ENCODE measurements at regions not wholly inside any gene's neighbourhood (a gene's known extent, or its start where the extent isn't known, plus 50 kb on each side); places are given as distances from the start of the nearest gene placed in this dataset.
A peak's percentile ranks its signal among the peaks of the same experiment; 100 is the strongest.
"Not testable (repeated sequence)": the region's sequence is repeated elsewhere in the genome, so short reads cannot be mapped to it uniquely, and the experiment has no call there.

DNA sequence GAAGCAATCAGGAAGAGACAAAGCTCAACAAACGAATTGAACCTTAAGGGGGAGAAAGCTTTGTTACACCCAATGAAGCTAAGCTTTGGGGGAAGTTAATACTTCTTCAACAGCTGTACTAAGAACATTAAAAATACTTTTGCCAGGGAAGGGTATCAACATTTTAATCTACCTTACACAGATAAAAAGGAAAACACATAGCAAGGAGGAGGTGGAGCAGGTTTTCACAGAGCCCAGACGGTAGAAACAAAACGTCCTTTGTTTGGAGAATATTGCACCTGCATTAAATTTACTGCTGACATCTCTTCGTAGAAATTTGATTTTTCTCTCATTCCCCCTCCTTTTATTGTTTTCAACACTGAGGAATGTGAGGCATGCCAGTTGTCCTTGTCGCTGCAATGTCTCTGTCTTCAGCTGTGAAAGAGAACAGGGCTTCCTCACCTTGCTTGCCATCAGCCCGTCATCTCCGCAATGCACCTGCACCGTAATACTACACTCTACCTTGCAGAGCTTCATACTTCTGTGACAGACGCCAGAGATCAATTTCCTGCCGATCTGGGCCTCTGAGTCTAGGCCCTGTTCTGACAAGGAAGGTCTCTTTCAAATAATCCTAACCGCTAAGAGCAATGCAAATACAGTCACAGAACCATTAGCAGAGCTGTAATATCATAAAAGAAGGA, 270.8 kb downstream of the SPRY2 start:
- DNase-seq = no peak

DNA sequence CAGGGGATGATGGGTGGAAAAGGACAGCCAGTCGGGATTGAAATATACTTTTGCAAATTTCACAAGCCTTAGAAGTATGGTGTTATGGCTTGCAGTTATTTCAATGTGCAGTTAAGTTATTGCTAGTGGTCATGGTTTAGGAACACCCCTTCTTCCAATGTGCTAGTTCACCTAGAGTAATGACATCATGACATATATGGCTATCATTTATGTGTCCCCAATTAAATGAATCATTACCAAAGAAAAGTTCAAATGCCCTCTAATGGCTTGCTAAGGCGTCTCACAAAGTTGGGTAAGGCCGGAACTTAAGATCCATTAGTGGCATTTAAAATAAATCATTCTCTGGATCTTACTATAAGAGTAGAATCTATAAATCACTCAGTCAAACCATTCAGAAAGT, 271.6 kb downstream of the SPRY2 start:
- DNase-seq = no peak

DNA sequence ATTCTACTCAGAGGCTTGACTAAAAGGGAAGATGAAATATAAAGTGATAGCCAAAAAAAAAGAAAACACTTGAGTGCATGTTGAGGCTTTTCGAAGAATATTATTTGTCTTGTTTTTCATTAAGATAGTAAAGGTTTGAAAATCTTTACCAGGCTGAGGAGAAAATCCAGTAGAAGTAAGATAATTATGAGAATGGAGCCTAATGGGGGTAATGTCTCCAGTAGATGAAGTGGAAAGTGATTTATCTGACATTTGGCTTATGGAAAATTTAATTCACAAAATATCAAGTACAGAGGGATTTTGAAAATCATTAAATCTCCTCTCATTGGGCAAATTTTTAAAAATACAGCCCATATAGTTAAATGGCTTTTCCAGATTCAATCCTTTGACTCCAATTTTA, 274.9 kb downstream of the SPRY2 start:
- DNase-seq = no peak

DNA sequence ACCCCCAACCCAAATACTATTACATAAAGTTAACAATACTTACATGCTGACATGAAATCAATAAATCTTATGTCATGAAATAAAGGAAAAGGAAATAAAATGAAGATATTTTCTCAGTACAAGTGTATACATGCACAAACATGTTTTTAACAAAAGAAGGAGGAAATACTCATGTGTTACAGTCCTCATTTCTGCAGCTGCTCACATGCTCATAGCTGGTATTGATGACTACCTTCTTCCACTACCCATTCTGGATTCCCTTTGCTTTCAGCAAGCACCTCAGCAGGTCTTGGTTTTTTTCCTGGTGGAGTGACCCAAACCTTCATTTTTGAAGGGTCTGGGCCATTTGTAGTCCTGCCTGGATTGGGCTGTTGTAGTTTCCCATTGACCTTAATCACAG, 278.5 kb downstream of the SPRY2 start:
- DNase-seq = not testable (repeated sequence)

DNA sequence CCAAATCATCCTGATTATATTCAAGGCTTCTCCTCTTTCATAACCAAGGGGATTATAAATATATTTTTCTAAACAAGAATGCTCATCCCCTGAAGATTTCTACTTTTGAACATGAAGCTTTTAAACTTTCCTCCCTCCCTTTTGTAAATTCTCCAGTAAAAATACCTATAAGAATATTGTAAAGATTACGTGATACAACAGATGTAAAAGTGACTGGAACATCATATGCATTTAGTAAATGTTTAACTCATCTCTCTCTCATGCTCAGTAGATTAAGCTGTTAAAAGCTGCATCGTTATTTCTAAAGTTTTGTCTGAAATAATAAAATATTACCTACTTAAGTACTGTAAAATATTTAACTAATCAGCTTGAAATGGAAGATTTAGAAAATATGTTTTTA, 281.1 kb downstream of the SPRY2 start:
- DNase-seq = no peak

DNA sequence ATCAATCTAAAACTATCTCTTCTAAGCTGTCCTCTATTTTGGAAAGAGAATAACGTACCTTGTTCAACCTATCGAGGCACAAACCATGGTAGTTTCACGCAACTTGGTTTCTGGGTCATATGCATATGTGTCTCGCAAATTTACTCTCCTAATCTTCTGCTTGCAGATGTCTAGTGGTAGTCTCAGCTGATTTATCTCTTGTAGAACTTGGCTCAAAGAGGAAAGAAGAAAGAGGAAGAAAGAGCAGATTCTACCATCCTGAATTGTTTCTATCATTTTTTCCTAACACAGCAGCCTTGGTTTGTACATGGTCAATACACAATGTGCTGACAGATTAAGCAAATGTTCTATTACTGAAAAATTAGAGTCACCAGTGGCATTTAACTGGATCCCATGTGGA, 282.3 kb downstream of the SPRY2 start:
- DNase-seq = no peak

DNA sequence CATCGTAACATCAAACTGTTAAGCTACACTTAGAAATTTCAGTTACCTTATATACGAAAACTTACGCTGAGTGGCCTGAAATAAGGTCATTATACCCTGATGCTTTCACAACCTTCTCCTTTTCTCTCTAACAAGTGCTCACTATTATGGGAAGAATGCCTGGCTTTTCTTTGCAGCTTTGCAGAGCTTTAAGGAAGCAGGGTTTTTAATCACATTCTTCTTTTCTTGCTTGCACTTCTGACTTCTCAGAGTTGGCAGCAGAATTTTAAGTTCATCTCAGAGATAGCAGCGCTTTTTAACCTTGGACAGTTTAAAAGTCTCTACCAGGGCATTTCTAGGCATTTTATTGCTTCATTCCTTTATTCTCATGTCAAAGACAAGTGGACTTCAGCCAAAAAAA, 285.1 kb downstream of the SPRY2 start:
- DNase-seq = no peak

DNA sequence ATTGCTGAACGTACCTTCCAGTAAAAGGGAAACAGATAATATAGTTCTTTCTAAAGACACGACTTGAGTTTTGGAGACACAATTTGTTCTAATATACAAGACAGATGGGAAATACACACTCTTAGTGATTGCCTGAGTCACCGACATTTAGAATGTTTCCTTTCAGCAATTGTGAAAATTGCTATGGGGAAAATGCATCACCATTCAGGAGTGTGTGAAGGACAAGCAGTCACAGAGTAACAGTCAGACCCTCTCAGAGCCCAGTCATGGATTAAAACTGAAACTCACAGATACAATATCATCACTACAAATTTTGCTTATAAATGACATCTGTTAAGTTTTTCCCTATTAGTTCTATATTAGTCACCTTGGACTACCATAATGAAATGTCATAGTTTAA, 286.1 kb downstream of the SPRY2 start:
- no peak for DNase-seq

DNA sequence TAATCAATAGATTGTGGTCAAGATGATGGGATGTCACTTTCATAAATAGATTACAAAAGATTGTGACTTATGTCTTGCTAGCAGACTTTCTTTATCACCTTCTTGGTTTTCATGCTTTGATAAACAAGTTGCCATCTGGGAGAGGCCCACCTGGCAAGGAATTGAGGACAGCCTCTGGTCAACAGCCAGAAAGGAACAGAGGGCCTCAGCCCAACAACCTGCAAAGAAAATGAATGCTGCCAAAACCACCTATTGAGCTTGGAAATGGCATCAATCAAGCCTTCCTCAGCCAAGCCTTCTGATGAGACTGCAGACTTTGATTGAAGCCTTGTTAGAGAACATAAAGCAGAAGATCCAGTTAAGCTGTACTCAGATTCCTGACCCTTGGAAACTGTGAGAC, 288.6 kb downstream of the SPRY2 start:
- DNase-seq = no peak

DNA sequence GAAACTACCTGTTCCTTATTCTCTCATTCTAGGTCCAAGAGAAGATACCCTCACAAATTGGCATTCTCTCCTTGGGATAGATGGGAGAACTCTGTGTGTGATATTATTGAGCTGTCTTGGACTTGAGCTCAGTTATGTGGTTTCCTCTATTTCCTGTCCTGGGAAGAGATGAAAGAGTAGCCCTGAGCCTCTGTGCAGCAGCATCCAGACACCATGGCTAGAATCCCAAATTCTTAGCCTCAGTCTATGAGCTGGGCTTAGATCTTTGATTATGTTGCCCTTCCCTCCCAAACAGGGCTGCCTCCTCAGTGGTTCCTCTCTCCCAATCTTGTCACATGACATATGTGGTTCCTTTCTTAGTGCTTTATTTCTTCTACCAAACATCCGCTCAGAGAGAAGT, 290.7 kb downstream of the SPRY2 start:
- DNase-seq = no peak

DNA sequence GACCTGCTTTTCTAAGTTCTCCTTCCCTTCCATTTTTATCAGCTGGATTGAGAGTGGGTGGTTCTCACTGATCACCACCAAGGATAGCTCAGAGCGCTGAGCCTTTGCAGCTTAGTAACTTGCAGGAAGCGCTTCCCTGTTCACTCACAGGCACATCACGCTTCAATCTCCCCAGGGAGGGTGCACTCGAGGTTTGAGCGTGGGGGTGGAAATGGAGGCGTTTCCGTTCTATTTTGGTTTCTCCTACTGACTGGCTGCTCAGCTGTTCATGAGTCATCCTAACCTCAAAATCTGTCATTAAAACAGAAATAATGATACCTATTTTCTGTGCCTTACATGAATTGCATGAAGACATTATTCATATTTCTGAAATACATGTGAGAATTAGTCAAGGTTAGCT, 292.1 kb downstream of the SPRY2 start:
- peak; percentile 70 for DNase-seq

DNA sequence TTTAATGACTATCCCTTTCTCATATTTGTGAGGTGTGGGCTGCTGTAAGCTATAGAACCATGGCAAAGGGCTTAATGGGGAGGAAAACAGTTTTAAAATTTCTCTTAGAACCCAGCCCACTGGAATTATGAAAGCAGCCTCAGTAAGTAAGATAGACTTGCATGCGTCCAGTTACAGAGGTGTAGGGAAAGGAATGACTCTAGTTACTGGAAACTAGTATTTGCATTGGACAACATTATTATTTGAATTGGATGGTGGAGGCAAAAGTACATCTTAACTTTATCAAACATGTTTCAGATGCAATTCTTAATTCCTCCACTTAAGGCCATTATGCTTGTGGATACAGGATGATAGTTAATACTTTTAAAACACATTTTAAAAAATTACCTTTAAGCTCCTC, 292.9 kb downstream of the SPRY2 start:
- no peak for DNase-seq

DNA sequence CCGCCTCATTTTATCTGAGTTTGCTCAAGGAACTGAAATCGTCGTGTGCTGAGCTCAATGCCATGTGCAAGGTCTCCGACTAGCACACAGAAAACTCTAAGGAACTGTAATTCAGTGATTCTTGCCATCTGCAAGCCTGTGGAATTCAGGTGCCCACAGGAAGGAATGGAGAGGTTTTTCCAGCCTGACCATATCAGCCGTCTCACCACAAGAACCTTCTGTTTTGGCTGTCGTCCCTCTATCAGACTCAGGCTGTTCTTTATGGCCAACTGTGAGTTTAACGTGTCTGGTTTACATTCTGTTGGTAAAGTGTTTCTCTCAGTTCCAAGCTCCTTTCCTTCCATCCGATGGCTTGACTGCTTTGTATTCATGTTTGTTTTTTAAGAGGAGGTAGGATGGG, 293.5 kb downstream of the SPRY2 start:
- no peak for DNase-seq

DNA sequence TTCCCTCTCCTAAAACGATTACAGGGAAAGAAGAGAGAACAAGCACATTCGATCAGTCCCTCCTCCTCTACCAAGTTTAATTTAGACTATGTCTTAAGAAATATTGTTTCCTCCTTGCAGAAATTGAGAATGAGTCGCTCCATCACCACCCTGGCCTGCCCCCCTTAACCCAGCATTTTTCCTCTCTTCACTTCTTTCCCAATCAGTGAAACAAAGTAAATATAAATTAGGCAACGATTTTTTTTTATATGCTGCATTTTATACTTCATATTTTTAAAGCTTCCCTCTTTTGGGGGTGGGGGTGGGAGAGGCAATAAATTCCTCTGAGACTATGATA, 300.0 kb downstream of the SPRY2 start:
- no peak for DNase-seq

DNA sequence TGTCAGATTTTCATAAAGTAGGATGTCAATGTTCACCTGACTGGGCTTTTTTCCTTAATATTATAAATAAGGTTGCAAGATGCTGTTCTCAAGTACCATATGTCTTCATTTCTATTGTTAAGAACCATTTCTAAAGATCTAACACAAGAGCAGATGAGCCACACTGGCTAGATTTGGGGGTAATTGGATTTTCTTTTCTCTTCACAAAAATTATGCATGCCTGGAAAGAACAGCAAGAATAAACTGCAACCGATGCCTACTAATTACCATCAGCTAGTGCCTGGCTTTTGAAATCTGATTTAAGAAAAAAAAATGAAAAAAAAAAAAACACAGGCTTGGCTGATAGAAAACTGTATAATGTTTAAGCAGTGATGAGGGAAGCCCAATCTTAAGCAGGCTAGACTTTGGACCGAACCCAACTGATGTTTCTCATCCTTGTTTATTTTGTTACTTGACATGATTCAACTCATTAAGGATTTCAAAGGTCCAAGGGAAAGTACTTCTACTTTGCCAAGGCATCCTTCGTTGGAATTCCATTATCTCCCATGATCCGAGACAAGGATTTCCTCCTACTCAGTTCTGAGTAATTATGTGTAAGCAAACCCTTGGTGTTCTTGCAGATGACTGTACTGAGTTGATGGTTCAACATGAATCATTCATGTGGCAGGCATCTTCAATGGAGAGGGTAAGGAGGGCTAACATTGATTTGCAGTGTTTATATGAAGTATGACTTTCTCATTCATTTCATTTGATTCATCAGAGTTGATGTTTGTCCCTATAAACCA, 300.5 kb downstream of the SPRY2 start:
- no peak for DNase-seq

DNA sequence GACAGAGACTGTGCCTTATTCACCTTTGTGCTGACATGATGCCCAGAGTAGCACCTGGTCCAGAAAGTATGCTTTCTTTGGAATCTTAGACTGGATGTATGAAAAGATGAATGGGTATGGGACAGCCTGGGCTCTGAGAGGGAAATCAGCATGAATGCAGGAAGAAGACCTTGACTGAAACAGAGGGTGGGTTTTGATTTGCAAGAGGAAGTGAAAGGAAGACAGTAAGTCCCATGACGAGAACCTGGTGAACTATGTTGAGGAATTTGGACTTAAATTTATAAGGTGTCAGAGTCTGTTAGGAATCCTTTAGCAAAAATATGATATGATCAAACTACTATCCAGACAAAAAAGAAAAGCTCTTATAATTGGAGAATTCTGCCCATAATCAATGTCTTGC, 301.9 kb downstream of the SPRY2 start:
- no peak for DNase-seq

DNA sequence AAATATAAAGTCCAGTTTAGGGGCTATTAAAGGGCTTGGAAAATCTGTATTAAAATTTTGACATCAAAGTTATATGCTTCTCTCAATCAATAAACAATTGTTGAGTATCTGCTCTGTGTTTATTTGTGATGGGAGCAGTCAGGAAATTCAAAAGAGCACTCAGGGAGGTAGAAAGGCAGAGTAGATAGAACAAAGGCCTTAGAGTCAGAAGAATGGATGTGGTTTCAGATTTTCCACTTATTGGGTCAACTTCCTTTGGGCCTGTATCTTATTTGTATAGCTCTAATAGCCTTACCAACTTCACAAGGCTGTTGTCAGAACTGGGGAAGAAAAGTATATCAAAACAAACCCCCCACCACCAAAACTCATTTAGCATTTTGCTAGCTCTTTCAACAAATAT, 302.6 kb downstream of the SPRY2 start:
- DNase-seq = no peak

DNA sequence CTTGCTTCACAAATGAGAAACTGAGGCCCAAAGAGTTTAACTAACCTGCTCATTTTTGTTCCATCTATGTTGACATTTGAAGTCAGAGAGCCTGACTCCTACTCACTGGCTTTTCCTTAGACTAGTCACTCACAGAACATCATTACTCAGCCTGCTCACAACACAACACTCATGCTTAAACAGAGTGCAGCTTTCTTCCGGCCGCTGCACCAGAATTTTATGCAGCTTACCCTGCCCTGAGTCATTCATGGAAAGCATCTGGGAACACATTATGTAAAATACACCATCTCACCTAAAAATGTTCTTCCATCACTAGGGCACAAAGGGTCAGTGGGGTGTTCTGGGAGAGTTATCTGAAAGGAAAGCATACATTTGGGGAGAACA, 303.4 kb downstream of the SPRY2 start:
- no peak for DNase-seq

DNA sequence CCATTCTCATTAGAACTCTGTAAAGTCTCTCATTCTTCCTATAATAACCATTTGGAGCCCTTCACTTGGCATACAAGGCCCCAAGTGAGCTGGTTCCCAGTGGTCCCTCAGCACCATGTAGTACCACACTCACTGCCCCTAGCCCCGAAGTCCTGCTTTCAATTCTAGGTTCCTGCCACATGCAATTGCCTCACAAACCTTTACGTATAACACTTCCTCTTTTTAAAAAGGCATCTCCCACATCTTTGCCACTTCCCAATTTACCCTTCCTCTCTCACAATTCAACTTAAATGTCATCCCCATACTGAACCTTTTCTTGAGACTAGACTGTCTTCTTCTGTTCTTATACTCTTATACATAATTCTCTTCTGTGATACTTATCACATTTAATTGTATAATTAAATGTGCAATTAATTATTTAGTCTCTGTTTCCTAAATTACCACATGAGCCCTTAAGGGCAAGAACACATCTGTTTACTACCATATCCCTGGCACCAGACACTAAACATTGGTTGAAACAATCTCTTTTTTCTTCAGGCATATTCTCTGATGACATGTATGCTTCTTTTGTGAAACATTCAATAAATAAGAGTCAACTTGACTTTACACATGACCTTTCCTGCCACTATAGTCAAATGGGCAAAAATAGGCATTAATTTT, 304.0 kb downstream of the SPRY2 start:
- DNase-seq = no peak

DNA sequence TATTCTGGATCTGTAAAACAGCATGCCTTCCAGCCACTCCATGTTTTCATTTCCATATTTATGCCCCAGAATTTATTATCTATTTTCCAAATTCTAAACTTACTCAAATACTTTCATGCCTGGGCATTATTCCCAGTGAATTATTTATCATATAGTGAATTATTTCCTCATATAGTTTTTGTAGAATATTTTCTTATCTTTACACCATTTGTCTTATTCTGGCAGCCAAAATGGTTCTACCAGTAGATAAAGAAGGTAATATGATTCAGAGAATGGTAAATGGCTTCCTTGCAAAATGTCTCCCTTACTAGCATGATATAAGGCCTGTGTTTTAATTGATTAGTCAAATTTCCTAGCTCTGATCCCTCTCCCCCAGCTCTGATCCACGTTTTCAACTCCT, 305.8 kb downstream of the SPRY2 start:
- DNase-seq = no peak

DNA sequence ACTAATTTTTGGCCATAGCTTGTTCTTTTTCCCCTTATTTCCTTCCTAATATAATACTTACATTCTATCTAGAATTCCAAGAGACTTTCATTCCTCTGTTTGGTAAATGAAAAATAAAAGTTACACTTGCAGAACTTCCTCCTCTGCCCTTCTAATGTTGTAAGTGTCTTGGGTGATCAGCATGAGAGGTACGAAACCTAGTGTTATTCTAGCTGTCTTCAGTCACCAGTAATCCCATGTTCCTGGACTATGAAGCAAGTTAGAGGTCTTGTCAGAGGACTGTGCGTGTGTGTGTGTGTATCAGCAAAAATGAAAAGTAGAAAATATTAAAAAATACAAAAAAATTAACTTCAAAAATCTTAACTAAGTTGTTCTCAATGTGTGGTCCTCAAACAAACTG, 307.0 kb downstream of the SPRY2 start:
- DNase-seq = no peak

DNA sequence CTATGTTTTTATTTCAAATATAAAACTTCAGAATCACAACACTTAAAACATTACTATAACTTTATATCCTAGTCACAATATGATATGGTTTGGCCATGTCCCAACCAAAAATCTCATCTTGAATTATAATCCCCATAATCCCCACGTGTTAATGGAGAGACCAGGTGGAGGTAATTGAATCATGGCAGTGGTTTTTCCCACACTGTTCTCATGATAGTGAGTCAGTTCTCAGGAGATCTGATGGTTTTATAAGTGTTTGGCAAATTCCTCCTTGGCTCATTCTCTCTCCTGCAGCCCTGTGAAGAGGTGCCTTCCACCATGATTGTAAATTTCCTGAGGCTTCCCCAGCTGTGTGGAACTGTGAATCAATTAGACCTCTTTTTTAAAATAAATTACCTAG, 307.6 kb downstream of the SPRY2 start:
- DNase-seq = no peak

DNA sequence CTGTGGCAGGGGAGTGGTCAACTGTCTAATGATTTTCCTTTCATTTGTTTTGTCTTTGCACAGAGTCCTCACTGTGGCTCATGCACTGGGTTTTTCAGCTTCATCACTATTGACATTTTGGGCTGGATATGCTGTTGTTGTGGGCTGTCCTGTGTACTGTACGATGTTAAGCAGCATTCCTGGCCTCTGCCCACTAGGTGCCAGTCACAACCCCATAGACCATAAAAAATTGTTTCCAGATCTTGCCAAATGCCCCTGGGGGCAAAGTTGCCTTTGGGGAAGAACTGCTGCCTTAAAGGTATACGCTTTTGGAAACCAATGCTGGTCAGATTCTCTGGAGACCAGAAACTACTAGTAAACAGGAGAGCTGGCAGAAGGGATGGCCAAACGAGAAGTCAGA, 310.4 kb downstream of the SPRY2 start:
- DNase-seq = no peak

DNA sequence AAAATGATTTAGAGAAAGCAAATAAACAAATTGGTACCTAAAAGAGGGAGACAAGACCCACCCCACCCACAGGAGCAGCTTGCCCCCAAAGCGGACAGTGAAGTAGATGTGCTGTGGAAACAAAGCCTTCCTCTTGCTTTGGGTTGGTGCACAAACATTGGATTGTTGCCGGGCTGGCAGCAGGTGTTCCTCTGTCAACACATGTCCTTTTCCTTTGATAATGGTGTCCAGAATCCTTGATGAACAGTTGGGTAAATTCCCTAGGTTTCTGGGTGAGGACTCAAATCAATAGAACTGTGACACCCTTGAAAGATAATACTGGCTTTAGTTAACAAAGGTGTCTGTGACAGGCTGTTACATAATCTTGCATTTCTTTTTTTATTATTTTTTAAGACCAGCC, 311.8 kb downstream of the SPRY2 start:
- DNase-seq = no peak

DNA sequence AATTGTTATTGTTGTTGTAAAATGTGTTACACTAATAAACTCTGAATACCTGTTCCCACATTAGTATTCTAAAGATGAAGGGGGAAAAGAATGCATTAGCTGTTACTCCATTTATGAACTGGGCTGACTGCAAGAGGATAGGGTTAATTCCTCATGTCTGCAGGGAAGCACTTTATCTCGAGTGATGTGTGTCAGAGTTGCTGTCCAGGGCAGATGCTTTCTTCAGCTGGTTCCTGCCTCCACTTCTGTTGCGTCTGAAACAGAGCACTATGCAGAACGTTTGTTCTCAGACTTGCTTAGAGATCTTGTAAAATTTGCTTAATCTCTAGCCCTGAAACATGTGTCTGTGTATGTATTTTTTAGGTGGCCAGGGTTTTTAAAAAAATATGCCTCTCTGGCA, 318.8 kb downstream of the SPRY2 start:
- no peak for DNase-seq

Data from activated CD4-positive, alpha-beta T cell treated with anti-CD3 and anti-CD28 coated beads, Interleukin-2, amount 50 U/mL, for 16 hours (primary cell).